Endothelial cell of hepatic sinusoid (primary cell): ENCODE measurements at regions not wholly inside any gene's neighbourhood (a gene's known extent, or its start where the extent isn't known, plus 50 kb on each side); places are given as distances from the start of the nearest gene placed in this dataset.

ENCODE experiments used
- in situ Hi-C: cut with HindIII; loops from 2 replicates; pipeline ENCODE4 v1.10.0; 2017; ENCODE audit warnings: low sequenced_read_pairs

DNA sequence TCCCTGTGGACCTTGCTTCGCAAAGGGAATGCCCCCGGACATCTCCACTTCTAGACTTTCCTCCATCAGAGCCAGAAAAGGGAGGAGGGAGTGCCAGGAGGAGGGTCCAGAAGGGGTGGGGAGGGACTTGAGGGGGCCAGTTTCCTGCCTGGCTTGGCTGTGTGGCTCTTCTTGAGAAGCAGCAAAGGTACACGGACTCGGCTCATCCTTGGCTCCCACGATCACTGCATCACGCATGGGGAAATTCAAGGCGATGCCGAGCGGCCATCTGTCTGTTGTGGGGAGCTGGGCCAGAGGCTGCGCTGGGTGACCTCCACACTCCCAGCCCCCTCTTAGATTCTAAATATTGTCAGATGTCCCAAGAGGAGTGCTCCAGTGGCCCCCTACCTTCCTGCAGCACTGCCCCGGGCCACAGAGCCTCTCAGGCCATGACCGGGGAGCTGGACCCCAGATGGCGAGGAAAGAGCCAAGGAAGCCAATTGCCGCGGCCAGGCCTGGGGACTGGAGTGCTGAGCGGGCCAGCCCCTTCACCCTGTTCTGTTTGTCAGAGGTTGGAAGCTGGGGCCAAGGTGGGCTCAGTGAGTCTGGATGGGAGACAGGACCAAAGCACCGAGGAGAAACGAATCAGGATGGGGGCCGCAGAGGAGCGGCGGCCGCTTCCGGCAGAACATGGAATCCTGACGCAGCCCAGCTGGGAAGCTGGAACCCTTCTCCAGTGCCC, 104.5 kb downstream of the RBFOX3 start:
- in situ Hi-C loops, result no loop called here

DNA sequence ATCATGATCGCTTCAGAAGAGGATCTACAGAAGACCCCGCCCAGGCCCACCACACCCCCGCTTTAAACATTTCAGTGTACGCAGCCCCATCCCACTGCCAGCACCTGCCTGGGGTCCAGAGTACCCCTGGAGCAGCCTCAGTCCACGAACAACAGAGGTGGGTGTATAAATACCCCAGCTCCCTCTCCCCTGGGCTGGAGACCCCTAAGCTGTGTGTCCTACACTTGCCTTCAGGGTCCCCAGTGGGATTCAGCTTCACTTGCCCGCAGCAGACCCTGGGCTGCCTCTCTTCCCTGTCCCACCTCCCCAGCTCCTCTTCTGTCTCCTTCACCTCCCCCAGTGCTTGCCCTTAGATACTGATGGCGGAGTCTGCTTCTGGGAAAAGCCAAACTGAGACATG, 105.7 kb downstream of the RBFOX3 start:
- in situ Hi-C loops, result no loop called here

DNA sequence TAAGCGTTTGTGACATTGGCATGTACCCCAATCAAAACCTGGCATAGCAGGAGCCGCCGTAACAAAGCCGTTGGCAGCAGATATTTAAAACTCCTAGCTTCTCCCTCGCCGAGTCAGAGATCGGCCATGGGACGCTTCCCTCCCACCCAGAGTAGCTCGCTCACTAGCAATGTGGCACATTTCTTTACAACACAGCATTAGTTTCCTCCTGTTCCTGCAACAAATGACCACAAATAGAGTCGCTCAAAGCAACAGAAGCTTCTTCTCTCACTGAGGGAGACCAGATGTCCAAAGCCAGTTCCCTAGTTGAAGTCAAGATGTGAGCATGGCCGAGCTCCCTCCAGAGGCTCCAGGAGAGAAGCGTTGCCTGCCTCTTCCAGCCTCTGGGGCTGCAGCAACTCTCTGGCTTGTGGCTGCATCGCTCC, 106.7 kb downstream of the RBFOX3 start:
- in situ Hi-C loops, result no loop called here

DNA sequence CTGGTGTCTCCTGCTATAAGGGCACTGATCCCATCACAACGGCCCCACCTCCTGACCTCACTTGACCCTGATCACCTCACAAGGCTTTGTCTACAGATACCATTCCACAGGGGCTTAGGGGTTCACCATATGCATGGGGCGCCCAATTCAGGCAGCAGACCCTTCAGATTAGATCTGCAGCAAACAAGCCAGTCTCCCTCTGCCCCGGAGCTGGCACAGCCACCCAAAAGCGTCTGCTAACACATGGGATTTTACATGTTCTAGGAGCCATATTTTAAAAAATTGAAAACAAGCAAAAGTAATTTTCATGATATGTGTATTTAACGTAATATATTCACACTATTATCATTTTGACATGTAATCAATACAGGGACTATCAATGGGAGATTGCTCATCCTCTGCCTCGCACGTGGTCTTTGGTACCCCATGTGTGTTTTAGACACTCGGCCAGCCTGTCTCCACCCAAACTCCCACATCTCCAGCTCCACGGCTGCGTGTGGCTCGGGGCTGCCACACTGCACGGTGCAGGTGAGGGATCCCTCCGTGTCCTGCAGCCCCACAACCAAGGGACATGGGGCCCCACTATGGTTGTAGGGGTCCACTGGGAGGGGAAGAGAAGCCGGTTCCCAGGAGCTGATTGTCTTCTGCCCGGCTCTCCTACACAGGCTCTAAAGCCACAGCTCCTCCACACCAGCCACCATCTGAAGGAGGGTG, 107.6 kb downstream of the RBFOX3 start:
- in situ Hi-C loops, result no loop called here

DNA sequence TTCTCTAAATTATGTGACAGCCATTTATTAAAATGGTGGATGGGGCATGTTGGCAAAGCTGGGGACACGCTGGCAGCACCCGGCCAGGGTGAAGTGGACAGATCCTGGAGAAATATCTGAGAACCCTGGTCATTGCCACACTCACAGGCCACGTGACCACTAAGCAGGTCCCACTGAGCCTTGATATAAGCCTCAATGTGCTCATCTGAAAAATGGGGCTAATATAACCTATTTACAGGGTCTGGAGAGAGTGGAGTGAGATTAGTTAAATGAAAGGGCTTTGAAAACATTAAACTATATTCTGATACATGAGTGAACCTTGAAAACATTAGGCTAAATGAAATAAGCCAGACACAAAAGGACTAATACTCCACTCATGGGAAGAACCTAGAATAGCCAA, 108.9 kb downstream of the RBFOX3 start:
- in situ Hi-C loops, result no loop called here

DNA sequence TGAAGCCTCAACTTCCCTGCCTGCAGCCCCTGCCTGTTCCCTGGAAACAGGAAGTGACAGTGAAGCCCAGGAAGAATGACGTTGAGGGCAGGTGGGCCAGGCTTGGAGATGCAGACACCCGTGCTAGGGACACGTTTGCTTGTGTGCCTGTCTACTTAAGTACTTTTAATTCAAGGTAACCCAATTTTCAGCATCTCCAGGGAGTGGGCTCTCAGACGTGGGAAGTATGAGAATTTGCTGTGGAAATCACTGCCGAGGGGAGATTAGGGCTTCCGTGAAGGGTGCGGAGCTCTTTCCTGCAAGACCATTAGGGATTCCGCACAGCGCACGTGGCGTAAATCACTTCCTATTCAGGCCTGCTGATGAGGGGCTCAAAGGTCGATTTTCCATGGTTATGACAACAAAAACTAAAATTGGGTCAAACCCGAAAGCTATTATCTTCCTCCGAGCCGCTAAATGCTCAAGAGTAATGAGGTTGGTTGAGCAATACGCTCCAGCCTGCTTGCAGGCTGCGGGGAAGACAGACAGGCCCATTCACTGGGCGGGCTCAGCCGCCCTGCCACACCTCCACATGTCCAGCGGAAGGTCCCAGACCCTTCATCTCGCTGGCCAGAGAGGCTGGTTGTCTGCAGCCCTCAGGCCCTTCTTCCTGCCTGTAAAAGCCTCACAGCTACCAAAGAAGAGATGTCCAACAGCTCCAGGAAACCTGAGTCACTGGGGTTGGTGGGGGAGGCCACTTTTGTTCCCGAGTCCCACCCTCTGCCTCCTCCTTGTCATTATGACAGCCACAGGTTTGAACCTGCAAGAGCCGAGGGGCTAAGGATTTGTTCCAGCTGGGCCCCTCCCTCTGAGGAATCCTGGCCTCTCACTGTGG, 109.9 kb downstream of the RBFOX3 start:
- in situ Hi-C loops, result no loop called here

DNA sequence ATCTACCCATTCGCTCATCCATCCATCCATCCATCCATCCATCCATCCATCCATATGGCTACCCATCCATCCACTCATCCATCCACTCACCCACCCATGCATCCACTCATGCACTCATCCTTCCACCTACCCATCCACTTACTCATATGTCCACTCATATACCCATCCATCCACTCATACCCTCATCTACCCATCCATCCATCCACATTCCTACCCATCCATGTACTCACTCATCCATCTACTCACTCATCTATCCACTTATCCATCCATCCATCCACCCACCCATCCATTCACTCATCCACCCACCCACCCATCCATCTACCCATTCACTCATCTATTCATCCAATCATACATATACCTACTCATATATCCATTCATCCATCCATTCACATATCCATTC, 112.0 kb downstream of the RBFOX3 start:
- in situ Hi-C loops, result no loop called here

DNA sequence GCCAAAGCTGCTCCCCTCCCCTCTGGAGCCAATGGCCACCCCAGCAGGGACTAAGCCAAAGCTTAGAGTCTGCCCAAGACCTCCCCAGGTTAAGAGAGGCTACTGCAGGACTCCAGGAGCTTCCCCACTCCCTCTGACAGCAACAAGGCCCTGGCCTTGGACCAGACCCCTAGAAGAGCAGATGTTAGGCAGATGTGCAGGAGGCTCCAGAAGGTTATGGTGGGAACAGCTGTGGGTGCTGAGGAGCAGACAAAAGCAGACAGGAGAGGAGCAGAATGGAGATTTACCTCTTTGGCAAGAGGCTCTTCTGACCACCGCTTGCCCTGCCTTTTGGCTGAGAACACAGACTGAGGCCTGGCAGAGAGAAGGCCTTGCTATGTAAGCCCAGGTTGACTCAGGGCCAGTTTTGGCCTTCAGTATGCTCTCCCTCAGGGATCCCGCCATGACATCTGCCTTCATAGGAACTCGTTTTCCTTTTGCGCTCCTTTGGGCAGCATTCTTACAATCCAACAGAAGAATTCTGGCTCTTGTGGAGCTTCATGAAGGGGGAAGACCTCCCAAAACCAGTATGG, 113.0 kb downstream of the RBFOX3 start:
- in situ Hi-C loops, result no loop called here

DNA sequence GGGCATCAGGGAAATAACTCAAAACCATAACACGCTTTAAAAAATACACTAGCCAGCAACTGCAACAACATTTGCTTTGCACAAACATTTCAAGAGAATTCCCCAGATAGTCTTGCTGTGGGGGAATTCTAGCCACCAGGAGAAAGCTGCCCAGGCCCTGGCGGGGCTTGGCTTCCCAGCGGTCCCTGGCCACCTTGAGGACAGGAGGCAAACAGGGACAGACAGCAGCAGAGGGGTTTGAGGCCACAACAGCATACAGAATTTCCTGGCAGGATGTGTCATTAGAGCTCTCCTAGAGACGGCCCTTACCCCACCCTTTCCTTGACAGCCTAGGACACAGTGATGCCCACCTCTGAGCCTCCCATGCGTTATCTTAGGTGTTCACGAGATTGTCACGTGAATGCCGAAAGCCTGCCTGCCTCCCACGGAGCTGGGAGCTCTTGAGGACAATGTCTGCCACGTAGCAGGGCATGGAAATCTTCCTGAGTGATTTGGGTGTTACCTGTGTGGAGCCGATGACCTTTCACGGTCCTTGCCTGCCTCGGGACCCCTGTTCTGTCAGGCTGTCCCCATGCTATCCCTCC, 114.3 kb downstream of the RBFOX3 start:
- in situ Hi-C loops, result no loop called here

DNA sequence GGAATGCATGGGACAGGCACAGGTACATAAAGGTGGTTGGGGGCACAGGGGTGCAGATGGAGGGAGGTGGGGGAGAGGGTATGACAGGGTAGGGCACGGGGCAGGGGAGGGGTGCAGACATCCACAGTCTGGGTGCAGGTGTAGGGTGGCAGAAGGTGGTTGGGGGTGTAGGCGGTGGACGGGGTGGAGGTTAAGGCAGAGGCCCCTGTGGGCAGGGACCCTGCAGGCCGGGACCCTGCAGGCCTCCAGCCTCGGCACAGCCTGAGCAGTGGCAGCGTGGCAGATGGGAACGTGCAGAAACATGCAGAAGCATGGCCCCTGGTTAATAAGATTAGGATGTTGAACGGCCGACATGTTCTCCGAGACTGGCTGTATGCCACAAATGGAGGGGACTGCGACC, 115.2 kb downstream of the RBFOX3 start:
- in situ Hi-C loops, result no loop called here

DNA sequence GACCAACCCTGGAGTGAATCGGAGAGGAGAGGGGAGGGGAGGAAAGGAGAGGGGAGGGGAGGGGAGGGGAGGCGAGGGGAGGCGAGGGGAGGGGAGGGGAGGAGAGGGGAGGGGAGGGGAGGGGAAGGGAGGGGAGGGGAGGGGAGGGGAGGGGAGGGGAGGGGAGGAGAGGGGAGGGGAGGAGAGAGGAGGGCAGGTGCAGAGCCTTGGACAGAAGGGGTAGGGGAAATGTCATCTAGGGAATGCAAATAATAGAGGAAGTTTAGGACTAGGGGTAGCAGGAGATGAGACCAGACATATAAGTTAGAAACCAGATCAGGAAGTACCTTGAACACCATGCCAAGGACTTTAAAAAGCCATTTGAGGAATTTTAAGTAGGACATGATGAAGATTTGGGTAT, 119.8 kb downstream of the RBFOX3 start:
- in situ Hi-C loops, result loop anchor here (5.0 kb wide), 1 partner anchor 44 kb away; no protein-coding TSS in a partner anchor

DNA sequence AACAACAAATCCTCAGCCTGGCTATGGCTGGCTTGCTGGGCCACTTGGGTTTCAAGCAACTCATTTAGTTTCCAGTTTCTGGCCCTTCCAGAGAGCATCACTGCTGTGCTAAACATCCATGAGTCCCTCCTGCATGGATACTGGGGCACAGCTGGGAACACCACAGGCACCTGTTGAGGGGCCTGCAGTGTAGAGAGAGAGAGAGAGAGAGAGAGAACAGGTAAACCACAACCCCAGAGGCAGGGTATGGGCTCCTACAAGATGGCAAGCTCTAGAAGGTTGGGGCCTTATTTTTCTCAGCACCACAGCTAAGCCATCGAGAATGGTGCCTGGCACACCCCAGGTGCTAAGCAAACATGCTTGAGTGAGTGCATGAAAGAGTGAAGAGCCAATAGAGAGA, 120.3 kb downstream of the RBFOX3 start:
- in situ Hi-C loops, result loop anchor here (5.0 kb wide), 1 partner anchor 43 kb away; no protein-coding TSS in a partner anchor

DNA sequence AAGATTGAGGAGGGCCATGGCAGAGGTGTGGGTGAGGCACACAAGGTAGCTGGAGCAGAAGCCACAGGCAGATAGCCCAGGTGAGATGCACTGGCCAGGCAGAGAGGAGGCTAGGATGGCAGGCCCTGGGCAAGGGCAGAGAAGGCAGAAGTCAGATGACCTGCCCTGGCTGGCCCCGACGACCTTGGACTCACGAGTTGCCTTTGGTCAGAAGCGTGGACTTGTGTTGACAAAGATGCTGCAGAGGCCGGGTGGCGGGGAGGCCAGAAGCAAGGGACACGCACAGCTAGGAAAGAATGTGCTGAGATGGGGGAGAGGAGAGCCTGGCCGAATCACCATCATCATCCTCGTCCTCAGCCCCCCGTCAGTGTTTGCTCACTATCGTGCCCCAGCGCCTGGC, 123.7 kb downstream of the RBFOX3 start:
- in situ Hi-C loops, result no loop called here

DNA sequence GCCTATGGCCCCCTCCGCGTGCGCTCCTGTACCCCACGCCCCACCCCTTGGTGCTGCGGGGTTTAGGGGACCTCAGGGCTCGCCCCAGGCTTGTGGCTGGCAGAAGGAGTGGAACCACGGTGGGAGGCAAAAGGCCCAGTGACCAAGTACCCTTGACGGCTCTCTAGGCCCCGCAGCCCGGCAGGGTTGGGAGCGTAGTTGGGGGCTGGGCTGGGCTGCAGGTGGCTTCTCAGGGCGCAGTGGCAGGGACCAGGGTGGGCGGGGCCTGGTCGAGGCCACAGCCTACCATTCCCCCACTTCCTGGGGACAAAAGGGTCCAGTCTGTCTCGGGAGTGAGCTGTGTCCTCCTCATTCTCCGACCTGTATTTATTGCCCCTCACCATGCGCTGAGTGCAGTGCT, 124.9 kb downstream of the RBFOX3 start:
- in situ Hi-C loops, result no loop called here

DNA sequence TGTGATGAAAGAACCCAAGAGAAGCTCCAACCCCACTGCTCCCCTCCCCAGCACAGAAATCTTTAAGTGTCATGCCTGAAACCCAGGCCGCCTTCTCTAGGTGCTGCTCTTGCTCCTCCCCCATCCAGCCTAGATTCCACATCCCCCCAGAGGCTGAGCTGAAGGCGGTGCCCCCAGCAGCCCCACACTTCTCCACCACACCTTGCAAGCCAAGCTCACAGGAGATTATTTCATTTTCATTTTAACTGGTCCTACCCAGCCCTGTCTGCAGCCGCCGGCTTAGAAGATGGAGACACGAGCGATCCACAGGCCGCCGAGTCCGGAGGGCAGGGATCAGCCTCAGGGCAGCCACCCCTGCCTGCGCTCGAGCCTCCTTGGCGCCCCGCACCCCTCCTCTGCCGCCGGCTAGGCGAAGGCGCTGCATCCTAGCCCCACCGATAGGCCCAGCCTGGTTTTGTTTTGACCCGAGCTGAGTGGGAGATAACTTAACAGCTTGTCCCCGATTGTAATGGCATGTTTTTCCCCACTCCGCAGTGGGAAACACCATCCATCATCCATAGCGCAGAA, 125.3 kb downstream of the RBFOX3 start:
- in situ Hi-C loops, result no loop called here

DNA sequence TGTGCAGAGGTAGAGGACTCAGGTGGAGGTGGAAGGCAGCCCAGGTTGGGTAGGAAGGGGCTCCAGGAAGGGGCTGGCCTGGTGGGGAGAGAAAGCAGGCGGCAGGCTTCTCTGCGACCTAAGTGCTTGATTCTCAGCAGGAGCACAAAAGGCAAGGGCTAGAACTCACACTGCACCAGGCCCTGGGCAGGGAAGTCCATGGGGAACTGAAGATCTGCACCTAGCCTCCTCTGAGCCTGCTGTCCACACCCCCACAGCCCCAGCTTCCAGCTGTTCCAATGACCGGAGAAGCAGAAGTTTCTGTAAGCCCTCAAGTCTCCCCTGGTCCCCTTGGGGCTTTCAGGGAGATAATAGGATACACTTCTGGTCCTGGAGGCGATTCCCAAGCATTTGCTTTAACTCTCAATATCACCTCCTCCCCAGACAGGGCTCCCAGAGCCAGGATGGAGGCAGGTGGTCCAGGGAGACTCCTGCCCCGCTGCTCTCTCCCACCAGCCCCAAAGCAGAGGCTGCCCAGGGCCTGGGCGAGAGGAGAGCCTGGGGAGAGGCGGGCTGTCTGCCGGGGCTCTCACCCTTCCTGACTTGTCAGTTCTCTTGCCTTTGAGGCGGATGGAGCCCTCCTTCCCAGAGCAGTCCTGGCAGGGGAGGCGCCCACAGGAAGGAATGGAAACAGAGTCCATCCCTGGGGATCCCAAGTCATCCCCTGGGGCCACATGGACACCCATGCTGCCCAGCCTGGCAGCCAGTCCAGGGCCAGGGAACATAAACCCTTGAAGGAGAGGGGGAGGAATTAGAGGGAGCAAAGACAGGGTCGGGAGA, 126.0 kb downstream of the RBFOX3 start:
- in situ Hi-C loops, result no loop called here

DNA sequence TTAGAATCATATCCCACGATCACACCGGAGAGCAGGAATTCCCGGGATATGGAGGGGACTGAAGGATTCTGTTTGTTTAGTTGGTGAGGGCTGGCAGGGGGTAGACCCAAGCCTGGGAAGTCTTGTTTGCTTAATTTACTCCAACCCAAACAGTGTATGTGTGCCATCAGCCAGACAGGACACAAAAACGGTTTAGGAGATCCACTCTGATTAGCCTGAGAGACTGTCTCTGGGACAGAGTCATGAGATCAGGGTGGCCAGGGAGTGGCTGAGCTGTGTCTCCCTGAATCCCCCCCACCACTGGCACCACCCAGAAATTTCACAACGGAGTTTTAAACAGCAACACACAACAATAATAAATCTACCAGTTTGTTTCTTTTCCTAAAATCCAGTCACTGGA, 127.0 kb downstream of the RBFOX3 start:
- in situ Hi-C loops, result no loop called here

DNA sequence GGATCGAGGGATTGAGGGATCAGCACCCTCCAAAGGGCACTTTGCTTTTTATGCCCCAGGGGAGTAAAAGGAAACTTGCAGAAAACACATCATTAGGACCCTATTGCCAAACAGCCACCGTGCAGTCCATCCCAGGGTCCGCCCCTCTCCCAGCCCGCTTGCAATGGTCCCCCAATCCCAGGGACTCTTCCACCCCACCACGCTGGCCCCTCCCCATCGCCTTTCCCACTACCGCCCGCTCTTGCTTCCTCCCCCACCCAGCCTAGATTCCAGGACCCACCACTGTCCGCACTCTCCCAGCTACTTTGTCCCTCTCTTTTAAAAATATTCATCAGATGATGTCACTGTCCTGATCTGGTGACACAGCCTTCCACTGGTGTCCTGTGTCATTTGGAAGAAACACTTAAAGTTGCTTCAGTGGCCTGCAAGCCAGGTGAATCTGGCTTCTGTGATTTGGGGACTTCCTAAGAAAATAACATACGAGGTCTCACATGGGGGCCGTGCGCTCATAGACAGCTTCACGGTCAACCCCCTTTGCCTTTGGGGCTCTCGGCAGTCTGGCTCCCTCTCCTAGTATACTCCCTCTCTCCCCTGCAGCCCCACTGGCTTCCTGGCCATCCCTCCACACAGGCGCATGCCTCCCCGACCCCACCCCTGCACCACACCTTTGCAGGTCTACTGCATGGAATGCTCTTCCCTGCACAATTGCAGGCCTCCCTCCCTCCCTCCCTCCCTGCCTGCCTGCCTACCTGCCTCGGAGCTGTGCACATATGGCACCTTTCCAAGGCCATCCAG, 127.9 kb downstream of the RBFOX3 start:
- in situ Hi-C loops, result no loop called here

DNA sequence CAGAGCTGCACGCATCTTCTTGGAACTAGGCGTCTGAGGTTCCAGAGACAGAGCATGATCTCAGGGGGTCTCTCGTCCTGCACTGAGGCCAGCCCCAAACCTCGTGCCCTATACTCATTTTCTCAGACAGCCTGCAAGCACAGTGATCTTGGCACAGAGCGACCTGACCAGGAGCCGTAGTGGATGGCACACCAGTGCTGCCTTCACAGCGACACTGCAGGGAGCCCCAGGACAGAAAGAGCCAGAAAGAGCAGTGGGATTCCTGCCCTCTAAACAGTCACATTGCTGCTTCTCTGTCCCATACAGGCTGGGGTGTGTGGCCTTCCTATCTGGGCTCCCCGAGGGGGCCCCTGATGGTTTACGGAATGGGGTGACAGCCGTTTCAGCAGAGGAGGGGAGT, 131.0 kb downstream of the RBFOX3 start:
- in situ Hi-C loops, result no loop called here
